ENCODE measurements at regions not wholly inside any gene's neighbourhood (a gene's known extent, or its start where the extent isn't known, plus 50 kb on each side); places are given as distances from the start of the nearest gene placed in this dataset.

DNA sequence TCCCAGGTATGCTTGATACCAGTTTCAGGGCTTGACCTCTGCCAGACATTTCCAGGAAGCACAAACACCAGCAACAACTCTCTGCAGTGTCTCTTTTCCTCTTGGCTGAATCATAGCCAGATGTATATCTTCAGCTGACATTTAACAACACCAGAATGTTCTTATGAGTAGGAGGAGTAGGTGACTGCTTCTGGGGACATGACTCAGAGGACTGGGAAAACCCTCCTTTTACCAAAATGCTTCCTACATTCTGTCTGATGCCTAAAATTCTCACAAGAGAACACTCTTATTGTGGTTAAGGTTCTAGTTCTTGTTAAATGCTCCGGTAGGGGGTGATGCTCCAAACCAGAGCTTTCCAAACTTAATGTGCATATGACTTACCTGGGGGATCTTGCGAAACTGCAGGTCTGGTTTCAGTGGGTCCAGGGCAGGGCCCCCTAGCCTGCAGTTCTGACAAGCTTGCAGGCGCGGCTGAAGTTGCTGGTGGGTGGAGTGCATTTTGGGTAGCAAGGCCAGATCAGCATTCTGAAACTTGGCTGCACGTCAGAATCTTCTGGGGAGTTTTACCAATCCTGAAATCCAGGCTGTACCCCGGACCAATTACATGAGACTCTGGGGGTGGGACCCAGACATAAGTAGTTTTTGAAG lies 329.3 kb upstream of the RPS6KA3 start:
- no peak for DNase-seq

- DNase-seq, result no peak
Observed at GRCh38 chrX:20594985-20595384, 328.3 kb upstream of the RPS6KA3 start.

GRCh38 chrX:20593836-20594235 lies 327.1 kb upstream of the RPS6KA3 start:
- no peak for DNase-seq

DNA sequence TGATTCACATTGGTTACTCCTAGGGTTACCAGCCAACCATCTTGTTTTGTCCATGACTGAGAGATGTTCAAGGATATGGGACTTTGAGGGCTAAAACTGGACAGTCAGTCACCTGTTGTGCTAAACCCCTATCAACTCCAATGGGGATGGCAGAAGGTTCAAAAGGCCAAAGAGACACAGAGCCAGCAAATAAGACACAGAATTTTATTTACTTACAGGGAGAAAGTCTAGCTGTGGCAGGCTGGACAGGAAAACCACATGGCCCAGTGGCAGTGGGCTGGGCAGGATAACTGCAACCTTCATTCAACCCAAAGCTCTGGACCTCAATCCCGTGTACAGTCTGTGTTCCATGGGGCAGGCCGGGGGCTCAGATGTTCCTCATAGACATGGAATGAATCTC lies 326.7 kb upstream of the RPS6KA3 start:
- no peak for DNase-seq

- DNase-seq, result no peak
Observed at GRCh38 chrX:20591246-20591645, 324.5 kb upstream of the RPS6KA3 start.

GRCh38 chrX:20585782-20586181 lies 319.1 kb upstream of the RPS6KA3 start:
- DNase-seq, result no peak

DNA sequence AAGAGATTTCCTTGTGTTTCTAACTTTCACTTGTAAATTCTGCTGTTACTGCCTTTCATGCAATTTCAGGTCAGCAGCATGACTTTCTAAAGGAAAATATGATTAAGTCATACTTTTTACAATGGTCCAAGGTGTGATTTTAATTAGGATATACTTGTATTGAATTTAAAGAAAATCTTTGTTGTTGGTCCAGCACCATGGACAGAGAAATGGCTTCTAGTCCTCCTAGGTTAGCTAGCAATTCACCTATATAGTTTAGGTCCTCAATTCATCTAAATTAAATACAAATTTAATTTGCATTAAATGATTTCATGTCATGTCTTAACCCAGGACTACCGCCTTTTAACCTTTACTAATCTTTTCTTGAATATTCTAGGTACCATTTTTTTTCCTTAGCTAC lies 304.9 kb upstream of the RPS6KA3 start:
- no peak for DNase-seq

DNA sequence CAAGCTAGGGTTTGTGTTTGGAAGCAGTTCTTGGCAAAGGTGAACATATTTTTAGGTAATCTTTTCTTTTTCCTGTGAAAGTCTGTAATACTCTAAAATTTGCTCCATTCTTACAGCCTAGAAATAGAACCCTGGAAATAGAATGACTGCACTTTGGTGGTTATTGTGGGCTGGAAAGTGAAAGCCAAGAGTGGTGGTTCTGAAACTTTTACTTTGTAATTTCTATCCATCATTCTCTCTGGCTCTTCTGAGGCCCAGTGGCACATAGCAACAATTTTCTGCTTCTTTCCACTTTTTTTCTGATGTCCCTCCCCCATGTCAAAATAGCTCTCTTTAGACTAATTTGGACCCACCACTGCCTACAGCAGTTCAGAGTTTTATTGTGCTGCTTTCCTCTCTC lies 300.4 kb upstream of the RPS6KA3 start:
- no peak for DNase-seq

DNA sequence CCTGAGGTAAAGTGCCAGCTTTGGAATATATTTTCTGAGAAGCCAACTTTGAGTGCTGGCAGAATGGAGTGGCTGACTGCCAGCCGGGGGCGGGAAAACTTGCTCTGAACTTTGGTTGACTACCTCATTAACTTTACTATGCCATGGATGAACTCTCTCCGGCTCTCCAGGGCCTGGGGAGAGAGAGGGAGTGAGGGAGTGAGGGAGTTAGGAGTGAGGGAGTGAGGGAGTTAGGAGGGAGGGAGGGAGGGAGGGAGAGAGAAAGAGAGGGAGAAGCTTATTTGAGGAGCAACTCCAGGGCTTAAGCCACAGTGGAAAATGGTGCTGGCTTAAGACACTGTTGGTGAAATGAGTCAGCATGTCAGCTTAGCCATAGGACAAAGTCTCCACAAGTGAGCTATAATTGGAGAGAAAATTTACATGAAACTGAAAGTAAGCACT lies 280.9 kb upstream of the RPS6KA3 start:
- no peak for DNase-seq

DNA sequence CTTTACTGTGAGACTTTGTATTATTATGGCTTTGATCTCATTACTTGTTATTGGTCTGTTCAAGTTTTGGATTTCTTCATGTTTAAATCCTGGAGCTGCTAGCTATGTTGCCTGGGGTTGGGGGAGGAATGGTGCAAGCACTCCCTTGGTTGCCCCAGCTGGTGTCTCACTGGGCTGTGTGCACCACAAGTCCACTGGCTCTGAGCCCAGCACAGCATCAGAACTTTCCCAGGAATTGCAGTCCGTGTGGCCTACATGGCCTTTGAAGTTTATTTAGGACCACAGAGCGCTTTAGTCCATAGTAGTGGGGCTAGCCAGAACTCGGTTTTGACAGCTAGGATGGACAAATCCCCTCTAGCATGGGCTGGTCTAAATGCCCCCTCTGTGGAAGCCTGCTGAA lies 278.8 kb upstream of the RPS6KA3 start:
- no peak for DNase-seq

DNA sequence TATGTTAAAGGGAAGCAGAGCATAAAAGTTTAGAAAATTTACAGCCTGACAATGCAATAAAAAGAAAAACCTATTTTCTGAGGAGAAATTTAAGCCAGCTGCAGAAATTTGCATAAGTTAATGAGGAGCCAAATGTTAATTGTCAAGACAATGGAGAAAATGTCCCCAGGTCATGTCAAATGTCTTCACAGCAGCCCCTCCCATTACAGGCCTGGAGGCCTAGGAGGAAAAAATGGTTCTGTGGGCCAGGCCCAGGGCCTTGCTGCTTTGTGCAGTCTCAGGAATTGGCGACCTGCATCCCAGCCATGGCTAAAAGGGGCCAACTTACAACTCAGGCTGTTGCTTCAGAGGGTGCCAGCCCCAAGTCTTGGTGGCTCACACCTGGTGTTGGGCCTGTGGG lies 275.4 kb upstream of the RPS6KA3 start:
- no peak for DNase-seq

GRCh38 chrX:20538974-20539373 lies 272.3 kb upstream of the RPS6KA3 start:
- DNase-seq, result no peak

DNA sequence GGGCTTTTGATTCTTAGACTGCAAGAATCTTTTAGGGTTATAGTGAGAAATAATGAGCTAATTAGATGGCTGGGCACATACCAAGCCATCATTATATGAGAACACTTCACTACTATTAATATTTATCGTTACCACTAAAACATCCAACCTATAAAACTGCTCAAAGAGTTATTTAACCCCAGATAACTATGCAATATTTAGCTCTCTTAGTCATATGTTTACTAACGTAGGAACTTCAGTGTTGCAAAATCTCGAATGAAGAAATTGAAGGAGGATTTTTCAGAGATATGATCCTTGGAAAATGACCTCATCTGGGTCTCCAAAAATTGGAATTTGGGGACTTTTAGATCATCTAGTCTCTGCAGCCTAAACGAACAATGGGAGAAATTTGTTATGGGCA lies 265.0 kb upstream of the RPS6KA3 start:
- no peak for DNase-seq

DNA sequence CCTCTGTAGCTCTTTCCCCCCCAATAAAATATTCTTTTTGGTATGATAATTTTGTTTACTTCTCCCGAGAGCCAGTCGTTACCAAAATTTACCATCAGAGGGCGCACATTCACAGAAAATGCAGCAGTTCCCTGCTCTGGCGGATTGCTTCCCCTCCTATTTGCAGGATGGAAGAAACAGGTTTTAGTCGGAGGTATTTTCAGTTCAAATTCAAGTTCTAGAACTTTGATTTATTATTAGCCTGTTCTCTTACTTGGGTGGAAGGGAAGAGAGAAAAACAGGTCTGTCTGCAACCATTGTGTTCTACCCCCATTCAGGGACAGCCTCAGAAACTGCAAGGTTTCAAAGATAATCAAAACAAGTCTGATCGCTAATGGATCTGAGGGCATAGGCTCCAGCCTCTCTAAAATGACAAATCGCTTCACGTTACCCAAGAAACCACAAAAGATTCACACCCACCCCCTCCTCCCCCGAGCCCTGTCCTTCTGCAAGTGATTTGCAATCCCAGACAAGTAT lies 263.8 kb upstream of the RPS6KA3 start:
- peak; percentile 27 for DNase-seq

DNA sequence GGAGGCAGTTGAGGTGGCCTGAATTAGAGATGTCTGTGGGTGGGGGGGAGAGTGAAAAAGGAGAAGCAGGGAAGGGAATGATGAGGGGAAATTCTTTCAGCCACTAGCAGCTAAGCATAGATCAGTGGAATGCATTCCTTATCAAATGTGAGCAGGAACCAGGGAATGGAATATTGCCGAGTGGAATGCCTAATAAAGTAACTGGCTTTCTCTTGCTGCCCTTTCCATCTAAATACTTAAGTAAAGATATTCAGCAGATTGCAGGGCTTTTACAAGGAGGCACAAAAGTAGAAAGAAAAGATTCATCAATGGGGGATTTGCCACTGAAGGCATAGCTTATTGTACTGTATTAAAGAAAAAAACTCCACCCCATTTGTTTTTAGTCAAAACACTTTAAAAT lies 263.0 kb upstream of the RPS6KA3 start:
- no peak for DNase-seq

DNA sequence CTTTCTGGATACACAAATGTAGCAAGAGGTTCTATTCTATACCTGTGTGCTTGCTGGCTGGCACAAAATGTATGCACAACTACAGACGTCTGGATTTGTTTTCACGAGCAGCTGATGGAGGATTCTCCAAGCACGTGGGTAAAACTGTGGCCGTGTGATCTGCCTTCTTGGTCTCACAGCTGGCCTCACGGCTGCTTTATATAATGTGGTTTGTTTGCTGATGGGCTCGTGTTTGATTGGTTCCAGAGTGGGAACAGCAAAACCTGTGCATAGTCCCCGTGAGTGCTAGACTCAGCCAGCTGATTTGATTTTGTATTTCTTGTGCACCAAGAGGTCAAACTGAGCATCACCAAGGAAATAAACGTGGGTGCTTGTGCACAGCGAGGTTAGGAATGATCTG lies 262.6 kb upstream of the RPS6KA3 start:
- no peak for DNase-seq

GRCh38 chrX:20527558-20528011 lies 260.9 kb upstream of the RPS6KA3 start:
- peak; percentile 55 for DNase-seq

- no peak for DNase-seq
Observed at GRCh38 chrX:20527041-20527440, 260.3 kb upstream of the RPS6KA3 start.

DNA sequence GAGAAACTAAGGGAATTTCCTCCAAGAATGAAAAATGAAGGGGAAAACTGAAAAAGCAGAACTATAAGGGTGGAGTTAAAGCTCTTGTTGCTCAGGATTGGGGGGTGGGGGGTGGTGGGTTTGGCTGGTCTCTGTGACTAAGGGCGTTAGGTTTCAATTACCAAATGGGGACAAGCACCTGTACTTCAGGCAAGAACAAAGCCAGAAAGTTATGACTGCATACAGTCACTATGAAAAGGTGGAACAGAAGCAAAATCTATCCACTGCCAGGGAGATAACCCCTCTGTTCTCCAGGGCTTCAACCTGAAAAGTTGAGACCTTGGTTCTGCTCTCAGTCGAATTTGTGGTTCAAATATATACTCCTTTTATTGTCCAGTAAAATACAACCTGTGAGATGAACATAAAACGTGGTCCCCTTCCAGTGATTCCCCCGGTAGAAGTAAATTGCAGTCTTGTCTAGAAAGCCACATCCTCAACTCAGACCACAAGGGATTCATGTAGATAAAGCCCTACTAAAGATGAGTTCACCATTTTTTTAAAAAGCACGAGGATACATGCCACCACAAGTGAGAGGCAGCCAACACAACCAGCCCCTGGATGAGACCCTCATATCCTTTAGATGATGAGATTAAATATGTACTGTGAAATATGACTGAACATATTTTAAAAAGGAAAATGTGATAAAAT lies 257.1 kb upstream of the RPS6KA3 start:
- no peak for DNase-seq

DNA sequence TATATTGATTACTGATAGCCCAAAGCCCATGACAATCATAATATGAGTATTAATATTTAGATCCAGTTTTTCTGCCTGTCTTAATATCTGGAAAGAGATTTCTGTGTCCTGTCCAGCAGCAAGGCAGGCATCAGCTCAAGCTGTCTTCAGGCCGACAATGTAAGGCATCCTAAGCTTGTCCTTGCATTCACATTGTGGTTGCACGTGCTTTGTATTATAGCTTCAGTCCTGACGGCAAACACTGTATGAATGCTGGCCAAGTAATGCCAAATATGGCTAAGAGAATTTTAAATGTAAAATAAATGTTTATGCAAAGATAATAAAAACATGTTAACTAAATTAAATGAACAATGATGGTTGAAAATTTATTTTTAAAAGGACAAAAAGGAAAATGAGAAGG lies 255.7 kb upstream of the RPS6KA3 start:
- no peak for DNase-seq

- DNase-seq, result no peak
Observed at GRCh38 chrX:20521222-20521621, 254.5 kb upstream of the RPS6KA3 start.

- no peak for DNase-seq
Observed at GRCh38 chrX:20519826-20520225, 253.1 kb upstream of the RPS6KA3 start.

GRCh38 chrX:20519146-20519545 lies 252.4 kb upstream of the RPS6KA3 start:
- DNase-seq, result no peak

GRCh38 chrX:20517565-20517964 lies 250.9 kb upstream of the RPS6KA3 start:
- peak; percentile 39 for DNase-seq
